Ureter (tissue), 1 donor: ENCODE measurements at regions not wholly inside any gene's neighbourhood (a gene's known extent, or its start where the extent isn't known, plus 50 kb on each side); places are given as distances from the start of the nearest gene placed in this dataset.
"Not testable (repeated sequence)": the region's sequence is repeated elsewhere in the genome, so short reads cannot be mapped to it uniquely, and the experiment has no call there.

Experiments used
- DNase-seq: peaks from one replicate; pipeline ENCODE4 v3.0.0-alpha.2; 2020; ENCODE audit warnings: low spot score
- donor health status: DM: yes; HTN: yes; CAD: no.

DNA sequence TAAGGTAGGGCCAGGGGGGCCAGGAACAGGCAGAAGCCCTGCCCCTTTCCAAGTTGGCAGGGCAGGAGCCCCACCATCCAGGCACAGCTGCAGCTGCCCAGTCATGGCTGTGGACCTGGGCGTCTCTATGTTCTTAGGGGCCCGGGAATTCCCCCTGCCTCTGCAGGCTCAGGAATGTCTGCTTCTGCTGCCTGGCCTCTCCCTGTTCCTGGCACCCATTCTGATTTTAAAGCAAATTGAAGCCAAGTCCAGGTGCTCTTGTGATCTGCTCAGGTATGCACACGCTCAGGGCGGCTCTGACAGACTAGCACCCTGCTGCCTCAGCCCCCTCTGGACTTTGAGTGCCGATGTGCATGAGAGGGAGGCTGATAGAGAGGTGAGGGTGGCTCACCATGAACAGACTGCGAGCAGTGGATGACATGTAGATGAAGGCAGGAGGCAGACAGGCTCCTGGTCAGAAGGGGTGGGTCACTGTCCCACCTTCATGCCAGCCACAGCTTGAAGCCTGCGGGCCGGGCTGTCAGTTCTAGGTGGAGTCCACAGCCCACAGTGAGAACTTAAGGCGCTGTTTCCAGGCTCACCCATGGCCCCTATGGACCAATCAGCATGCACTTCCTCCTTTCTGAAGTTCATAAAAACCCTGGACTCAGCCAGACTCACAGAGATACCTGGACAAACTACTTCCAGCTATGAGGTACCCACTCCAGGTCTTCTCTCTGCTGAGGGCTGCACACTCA, 747.8 kb upstream of the GBE1 start:
- no peak for DNase-seq

GRCh38 chr3:82506204-82506603, 744.8 kb upstream of the GBE1 start:
- no peak for DNase-seq

DNA sequence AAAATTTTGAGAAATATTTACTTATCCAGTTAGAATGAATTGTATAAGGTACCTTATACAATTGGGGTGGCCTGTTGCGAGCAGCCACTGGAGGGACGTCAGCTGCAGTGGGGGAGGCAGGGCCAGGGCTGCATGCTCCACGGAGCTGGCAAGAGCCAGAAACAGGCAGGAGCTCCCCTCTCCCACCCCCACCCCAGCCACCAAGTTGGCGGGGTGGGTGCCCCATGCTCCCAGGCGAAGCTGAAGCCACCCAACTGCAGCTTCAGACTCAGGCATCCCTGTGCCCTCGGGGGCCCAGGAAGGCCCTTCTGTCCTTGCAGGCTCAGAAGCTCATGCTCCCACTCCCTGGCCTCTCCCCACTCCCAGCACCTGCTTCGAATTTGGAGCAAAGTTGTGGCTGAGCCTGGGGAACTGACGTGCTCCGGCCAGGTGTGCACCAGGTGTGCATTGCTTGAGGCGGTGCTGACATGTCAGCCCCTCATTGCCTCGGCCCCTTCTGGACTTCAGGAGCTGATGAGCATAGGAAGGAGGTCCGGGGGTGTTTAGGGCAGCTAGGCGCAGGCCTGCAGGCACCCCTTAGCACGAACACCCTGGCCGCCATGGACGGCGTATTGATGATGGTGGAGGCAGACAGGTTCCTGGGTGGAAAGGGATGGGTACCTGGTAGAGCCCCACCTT, 743.8 kb upstream of the GBE1 start:
- no peak for DNase-seq

GRCh38 chr3:82498186-82498585, 736.7 kb upstream of the GBE1 start:
- DNase-seq, result no peak

- no peak for DNase-seq
Measured at GRCh38 chr3:82496890-82497560, 735.6 kb upstream of the GBE1 start.

- DNase-seq, result no peak
Measured at GRCh38 chr3:82495655-82496054, 734.2 kb upstream of the GBE1 start.

DNA sequence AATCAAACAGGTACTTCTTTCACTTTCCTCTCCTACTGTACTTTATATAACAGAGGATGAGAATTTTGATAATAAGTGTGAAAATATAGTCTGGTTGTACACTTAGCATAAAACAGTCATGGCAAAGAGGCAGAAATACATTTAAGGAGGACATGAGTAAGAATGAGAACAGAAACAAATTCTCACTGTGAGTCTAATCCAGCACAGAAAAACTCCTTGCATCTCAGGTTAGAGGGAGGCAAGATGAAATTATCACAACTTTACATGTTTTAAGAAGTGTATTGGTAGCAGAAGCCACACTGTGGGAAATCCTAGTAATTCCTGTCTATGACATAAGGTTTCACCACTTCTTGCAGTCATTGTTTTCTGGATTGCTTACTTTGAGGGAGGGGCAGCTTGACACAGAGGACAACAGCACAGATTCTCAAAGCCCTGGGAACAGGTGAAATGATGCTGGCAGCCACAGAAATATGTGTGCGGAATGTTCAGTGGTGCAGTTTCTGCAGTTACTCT, 733.6 kb upstream of the GBE1 start:
- DNase-seq, result no peak

DNA sequence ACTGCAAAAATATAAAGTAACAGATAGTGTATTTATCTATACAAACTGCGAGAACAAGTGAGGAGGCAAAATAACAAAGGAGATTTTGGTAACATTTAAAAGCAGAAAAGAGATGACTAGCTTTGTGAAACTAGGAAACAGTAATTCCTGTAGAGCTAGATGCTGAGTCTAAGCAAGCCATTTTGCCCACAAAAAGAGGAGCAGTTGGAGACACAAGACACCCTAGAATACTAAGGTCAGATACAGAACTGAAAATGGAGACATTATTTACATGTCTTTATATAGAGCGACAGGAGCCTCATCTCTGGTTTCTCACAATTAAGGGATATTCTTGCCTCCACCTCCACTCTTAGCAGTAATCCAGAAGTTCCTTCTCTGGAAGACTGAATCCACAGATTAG, 732.4 kb upstream of the GBE1 start:
- no peak for DNase-seq

DNA sequence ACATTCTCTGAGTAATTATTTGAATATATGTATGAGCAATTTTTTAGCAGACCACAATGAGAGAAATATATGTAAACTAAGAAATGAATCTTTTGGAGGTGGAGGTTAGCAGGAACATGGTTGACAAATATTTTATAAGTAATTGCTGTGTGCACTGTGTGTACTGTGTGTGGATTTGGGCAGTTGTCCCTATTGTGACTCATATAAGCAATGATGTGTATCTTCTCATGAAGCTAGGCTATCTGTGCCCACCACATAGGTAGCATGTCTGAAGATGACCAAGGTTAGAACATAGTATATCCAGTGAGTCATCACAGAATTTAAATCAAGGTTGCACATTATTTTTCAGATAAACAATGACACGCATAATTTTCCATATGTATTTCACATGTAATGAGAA, 713.9 kb upstream of the GBE1 start:
- DNase-seq, result no peak

- no peak for DNase-seq
Measured at GRCh38 chr3:82474711-82475110, 713.3 kb upstream of the GBE1 start.

DNA sequence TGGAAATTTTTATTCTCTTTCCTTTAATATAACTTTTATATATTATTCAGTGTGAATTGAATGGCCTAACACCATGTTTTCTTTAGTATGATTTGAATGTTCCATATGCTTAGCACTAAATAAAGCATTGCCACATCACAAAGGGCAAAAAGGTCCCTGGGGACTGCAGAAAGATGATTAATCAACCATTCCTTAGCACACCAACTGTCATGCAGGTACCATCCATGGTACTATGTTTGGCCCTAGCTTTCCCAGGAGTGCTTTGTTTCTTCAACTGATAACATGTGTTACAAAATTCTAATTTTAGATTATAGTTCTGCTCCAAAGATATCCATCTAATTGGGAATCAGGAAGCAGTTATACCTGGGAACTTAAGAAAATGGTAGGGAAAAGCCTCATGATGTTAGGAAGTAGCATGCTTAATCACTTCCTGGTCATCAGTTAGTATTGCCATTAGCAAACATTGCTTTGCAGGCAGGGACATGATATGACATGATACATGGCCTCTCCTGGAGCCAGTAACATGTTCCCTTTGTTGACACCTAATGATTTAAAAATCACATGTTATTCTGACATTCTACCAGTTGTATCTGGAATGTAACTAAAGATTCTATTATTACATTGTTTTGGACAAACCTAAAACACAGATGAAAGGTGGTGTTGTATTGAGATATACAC, 712.6 kb upstream of the GBE1 start:
- DNase-seq, result no peak

- no peak for DNase-seq
Measured at GRCh38 chr3:82467051-82467450, 705.6 kb upstream of the GBE1 start.

- DNase-seq, result no peak
Measured at GRCh38 chr3:82462977-82463376, 701.5 kb upstream of the GBE1 start.

GRCh38 chr3:82461049-82461889, 699.8 kb upstream of the GBE1 start:
- DNase-seq, result no peak

DNA sequence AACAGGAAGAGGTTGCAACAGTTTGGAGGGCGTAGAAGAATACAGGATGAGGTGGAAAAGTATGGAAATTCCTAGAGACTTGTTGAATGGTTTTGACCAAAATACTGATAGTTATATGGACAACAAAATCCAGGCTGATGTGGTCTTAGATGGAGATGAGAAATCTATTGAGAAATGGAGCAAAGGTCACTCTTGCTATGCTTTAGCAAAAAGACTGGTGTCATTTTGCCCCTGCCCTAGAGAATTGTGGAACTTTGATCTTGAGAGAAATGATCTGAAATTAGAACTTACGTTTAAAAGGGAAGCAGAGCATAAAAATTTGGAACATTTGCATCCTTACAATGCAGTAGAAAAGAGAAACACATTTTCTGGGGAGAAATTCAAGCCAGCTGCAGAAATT, 686.9 kb upstream of the GBE1 start:
- DNase-seq, result no peak

DNA sequence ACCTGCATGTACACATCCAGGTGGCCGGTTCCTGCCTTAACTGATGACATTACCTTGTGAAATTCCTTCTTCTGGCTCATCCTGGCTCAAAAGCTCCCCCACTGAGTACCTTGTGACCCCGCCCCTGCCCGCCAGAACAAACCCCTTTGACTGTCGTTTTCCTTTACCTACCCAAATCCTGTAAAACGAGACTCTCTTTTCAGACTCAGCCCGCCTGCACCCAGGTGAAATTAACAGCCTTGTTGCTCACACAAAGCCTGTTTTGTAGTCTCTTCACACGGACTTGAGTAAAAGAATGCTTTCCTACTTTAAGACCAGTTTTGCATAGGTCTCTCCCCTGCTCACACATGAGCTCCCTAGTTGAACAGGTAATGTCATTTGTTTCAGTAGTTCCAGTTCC, 667.4 kb upstream of the GBE1 start:
- not testable (repeated sequence) for DNase-seq

DNA sequence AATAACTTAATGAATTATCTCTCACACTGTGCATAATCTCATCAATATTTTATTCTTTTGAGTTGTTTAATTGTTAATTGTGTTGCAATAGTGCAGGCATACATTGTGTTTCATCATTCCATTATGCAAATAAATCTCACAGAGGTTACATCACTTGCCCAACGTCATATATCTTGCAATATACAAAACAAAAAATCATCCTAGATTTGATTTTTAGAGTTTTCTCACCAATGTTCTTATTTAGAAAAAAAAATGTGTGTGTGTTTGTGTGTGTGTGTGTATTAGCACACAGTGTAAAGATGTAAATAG, 662.5 kb upstream of the GBE1 start:
- no peak for DNase-seq

DNA sequence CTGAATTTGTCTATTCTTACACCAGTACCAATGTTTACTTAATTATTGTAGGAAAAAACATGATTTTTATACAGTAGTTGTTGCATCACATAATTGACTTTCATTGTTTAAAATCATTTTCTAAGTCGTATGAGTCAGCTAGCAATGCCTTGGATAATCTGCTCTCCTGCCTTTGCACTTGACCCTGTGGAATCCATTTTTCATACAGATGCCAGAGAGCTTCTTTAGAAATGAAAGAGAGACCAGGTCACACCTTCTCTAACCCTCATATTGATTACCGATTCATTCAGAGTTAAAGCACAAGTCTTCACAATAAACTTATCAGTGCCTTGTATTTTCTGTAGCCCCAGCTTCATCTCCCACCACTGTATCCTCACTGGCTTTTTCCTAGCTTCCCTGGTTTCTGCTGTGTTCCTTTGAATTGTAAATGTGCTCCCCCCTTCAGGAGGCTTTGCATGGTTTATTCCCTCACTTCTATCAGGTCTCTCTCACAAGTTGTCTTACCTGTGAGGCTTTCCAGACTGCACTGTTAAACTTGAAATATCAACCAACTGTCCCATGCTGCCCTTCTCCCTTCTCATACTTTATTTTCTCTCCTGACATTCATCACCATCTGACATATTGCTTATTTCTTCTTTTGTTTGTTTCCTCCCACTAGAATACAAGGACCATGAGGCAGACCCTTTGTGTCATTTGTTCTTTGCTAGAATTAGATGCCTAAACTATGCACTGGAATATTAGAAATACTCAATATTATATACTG, 662.0 kb upstream of the GBE1 start:
- DNase-seq, result no peak

GRCh38 chr3:82416830-82417229, 655.4 kb upstream of the GBE1 start:
- no peak for DNase-seq

DNA sequence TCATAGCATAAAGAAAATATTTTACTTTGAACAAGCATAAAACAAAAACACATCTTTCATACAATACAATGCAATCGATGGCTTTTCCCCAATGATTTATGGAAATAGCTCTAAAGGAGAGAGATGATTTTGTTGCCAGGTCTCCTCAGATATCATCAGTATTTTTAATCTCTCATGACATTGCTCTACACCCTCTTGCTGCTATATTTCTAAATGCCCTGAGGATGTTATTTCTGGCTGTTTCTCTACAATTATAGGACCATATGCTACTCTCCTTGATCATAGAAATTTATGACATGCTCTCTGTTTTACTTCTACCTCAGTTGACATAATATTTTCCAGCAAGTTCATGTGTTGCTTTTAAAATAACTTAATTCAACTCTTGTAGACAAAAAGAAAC, 654.9 kb upstream of the GBE1 start:
- DNase-seq, result no peak

DNA sequence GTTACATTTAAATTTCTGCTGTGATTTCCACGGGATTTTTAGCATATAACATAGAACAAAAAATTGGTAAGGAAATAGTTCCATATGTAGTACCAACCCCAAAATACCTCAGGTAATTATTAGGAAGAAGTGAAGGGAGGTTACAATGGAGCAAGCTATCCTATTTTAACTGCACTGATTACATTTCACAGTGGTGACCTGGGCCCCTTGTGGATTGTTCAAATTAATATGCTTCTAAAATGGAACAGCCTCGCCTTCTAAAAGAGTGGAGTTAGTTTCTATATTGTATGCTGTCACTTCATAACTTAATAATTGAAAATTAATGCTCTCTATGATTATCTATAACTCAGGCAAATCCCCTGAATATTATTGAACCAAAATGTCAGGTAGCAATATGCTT, 651.7 kb upstream of the GBE1 start:
- DNase-seq, result no peak
